H9 (cell line): ENCODE measurements at regions not wholly inside any gene's neighbourhood (a gene's known extent, or its start where the extent isn't known, plus 50 kb on each side); places are given as distances from the start of the nearest gene placed in this dataset.

Experiments
- DNase-seq: peaks from one replicate; pipeline ENCODE4 v3.0.0-alpha.2; 2017
- H2AFZ ChIP-seq: one replicate; pipeline ENCODE4 v1.6.1; 2013; ENCODE audit warnings: mild to moderate bottlenecking, low read length, control low read depth, moderate library complexity
- H2AK5ac ChIP-seq: 2 replicates; pipeline ENCODE4 v1.6.1; 2013; ENCODE audit warnings: low read length, control low read depth, mixed read lengths; ENCODE audit not compliant: insufficient read length
- H2BK120ac ChIP-seq: one replicate; pipeline ENCODE4 v1.6.1; 2013; ENCODE audit warnings: low read depth, mild to moderate bottlenecking, low read length, control low read depth, inconsistent platforms; ENCODE audit not compliant: poor library complexity, severe bottlenecking
- H2BK12ac ChIP-seq: 2 replicates; pipeline ENCODE4 v1.6.1; 2013; ENCODE audit warnings: low read length, control low read depth, mixed read lengths, low read depth; ENCODE audit not compliant: insufficient read length
- H2BK15ac ChIP-seq: 2 replicates; pipeline ENCODE4 v1.6.1; 2013; ENCODE audit warnings: low read depth, low read length, control low read depth
- H2BK20ac ChIP-seq: one replicate; pipeline ENCODE4 v1.6.1; 2013; ENCODE audit warnings: low read depth, mild to moderate bottlenecking, low read length, control low read depth, inconsistent platforms; ENCODE audit not compliant: poor library complexity, severe bottlenecking
- H2BK5ac ChIP-seq: 2 replicates; pipeline ENCODE4 v1.6.1; 2013; ENCODE audit warnings: low read length, control low read depth, mixed read lengths; ENCODE audit not compliant: insufficient read length
- H3K14ac ChIP-seq: 2 replicates; pipeline ENCODE4 v1.6.1; 2013; ENCODE audit warnings: low read length, control low read depth; ENCODE audit not compliant: insufficient read depth
- H3K18ac ChIP-seq: 2 replicates; pipeline ENCODE4 v1.6.1; 2013; ENCODE audit warnings: low read depth, mild to moderate bottlenecking, mixed read lengths, low read length, control low read depth; ENCODE audit not compliant: insufficient read length
- H3K23ac ChIP-seq: 2 replicates; pipeline ENCODE4 v1.6.1; 2013; ENCODE audit warnings: low read length, control low read depth, mixed read lengths, low read depth; ENCODE audit not compliant: insufficient read length
- H3K23me2 ChIP-seq: 2 replicates; pipeline ENCODE4 v1.6.1; 2013; ENCODE audit warnings: low read depth, mild to moderate bottlenecking, mixed read lengths, low read length, control low read depth; ENCODE audit not compliant: insufficient read length, poor library complexity, severe bottlenecking
- H3K27ac ChIP-seq: 2 replicates; pipeline ENCODE4 v1.5.1; 2013; ENCODE audit warnings: low read length, control low read depth, mixed read lengths, low read depth; ENCODE audit not compliant: insufficient read length
- H3K27me3 ChIP-seq: 2 replicates; pipeline ENCODE4 v1.6.1; 2013; ENCODE audit warnings: low read length, control low read depth, inconsistent platforms; ENCODE audit not compliant: insufficient read depth
- H3K4ac ChIP-seq: 2 replicates; pipeline ENCODE4 v1.6.1; 2013; ENCODE audit warnings: low read depth, mild to moderate bottlenecking, control low read depth, inconsistent platforms, low read length, moderate library complexity
- H3K4me1 ChIP-seq: 2 replicates; pipeline ENCODE4 v1.6.1; 2013; ENCODE audit warnings: low read length, control low read depth, inconsistent platforms; ENCODE audit not compliant: insufficient read depth
- H3K4me2 ChIP-seq: 2 replicates; pipeline ENCODE4 v1.6.1; 2013; ENCODE audit warnings: low read length, control low read depth, mixed read lengths; ENCODE audit not compliant: insufficient read length, insufficient read depth
- H3K56ac ChIP-seq: 2 replicates; pipeline ENCODE4 v1.6.1; 2013; ENCODE audit warnings: low read depth, mild to moderate bottlenecking, mixed read lengths, low read length, control low read depth; ENCODE audit not compliant: insufficient read length
- H3K79me1 ChIP-seq: 2 replicates; pipeline ENCODE4 v1.6.1; 2013; ENCODE audit warnings: low read depth, mild to moderate bottlenecking, moderate library complexity, low read length, control low read depth, inconsistent platforms; ENCODE audit not compliant: insufficient read depth, poor library complexity, severe bottlenecking
- H3K79me2 ChIP-seq: 2 replicates; pipeline ENCODE4 v1.6.1; 2013; ENCODE audit warnings: low read length, control low read depth, inconsistent platforms; ENCODE audit not compliant: insufficient read depth
- H3K9ac ChIP-seq: 2 replicates; pipeline ENCODE4 v1.6.1; 2013; ENCODE audit warnings: low read length, control low read depth, mixed read lengths; ENCODE audit not compliant: insufficient read length; ENCODE audit errors: extremely low read depth
- H3K9me3 ChIP-seq: one replicate; pipeline ENCODE4 v1.6.1; 2013; ENCODE audit warnings: low read depth, low read length, inconsistent platforms; ENCODE audit not compliant: control insufficient read depth
- H3T11ph ChIP-seq: one replicate; pipeline ENCODE4 v1.6.1; 2013; ENCODE audit warnings: mild to moderate bottlenecking, low read length, control low read depth, inconsistent platforms
- H4K20me1 ChIP-seq: one replicate; pipeline ENCODE4 v1.6.1; 2013; ENCODE audit not compliant: control insufficient read depth, insufficient read length, insufficient read depth
- H4K5ac ChIP-seq: 2 replicates; pipeline ENCODE4 v1.6.1; 2013; ENCODE audit warnings: low read depth, mild to moderate bottlenecking, mixed read lengths, low read length, control low read depth; ENCODE audit not compliant: insufficient read length
- H4K8ac ChIP-seq: replicated peaks from 2 replicates; pipeline ENCODE4 v1.6.1; 2013; ENCODE audit warnings: low read length, control low read depth, mixed read lengths, low read depth; ENCODE audit not compliant: insufficient read length
- H4K91ac ChIP-seq: 2 replicates; pipeline ENCODE4 v1.6.1; 2013; ENCODE audit warnings: low read depth, mild to moderate bottlenecking, moderate library complexity, mixed read lengths, low read length, control low read depth; ENCODE audit not compliant: insufficient read length
- H3K27ac Mint-ChIP-seq, 3 experiments: 2 replicates in 2 of 3; 3 replicates in 1 of 3; pipeline ENCODE4 v1.8.0; 2020 to 2021; ENCODE audit warnings: mixed read lengths in 3 of 3, mild to moderate bottlenecking in 1 of 3, moderate library complexity in 1 of 3
- H3K27me3 Mint-ChIP-seq: 2 replicates; pipeline ENCODE4 v1.8.0; 2021; ENCODE audit warnings: low read depth, mild to moderate bottlenecking, moderate library complexity, mixed read lengths
- H3K36me3 Mint-ChIP-seq, 3 experiments: 2 replicates in 2 of 3; 3 replicates in 1 of 3; pipeline ENCODE4 v1.8.0; 2020 to 2021; ENCODE audit warnings: low read depth in 3 of 3, mixed read lengths in 3 of 3; ENCODE audit not compliant: insufficient read depth in 1 of 3
- H3K4me1 Mint-ChIP-seq, 2 experiments: 2 replicates each; pipeline ENCODE4 v1.8.0; 2020; ENCODE audit warnings: mixed read lengths in 2 of 2
- H3K4me3 Mint-ChIP-seq, 2 experiments: 2 replicates in 1 of 2; 3 replicates in 1 of 2; pipeline ENCODE4 v1.8.0; 2020 to 2021; ENCODE audit warnings: mild to moderate bottlenecking in 2 of 2, mixed read lengths in 2 of 2, moderate library complexity in 1 of 2
- H3K9me3 Mint-ChIP-seq, 2 experiments: 2 replicates in 1 of 2; 3 replicates in 1 of 2; pipeline ENCODE4 v1.8.0; 2020; ENCODE audit warnings: mild to moderate bottlenecking in 2 of 2, mixed read lengths in 2 of 2, moderate library complexity in 1 of 2
- CTCF ChIP-seq: fragments of 200-600 bp; sonication (generic); conservative IDR thresholded peaks from 3 replicates; pipeline ENCODE4 v1.8.0; 2021; ENCODE audit warnings: antibody characterized with exemption, mild to moderate bottlenecking
- WGBS: extraction: QIAGEN DNeasy Blood & Tissue Kit; methylation state at CpG from one replicate; pipeline ENCODE4 v1.1.7; 2013; ENCODE audit warnings: missing lambda C conversion rate, low lambda C conversion rate, mixed read lengths; ENCODE audit not compliant: insufficient read length; ENCODE audit errors: extremely low coverage; 5-methylcytosine and 5-hydroxymethylcytosine counted together

- Histone ChIP-seq H2BK20ac (no peak overlapping the region), H3K23me2 (no peaks in the 10 kb centered on the region), H4K5ac (no peak overlapping the region), H2BK12ac (no peak overlapping the region), H3K9me3 (no peaks in the 10 kb centered on the region), H4K20me1 (no peaks in the 10 kb centered on the region), H3K27ac (no peak overlapping the region), H3K14ac (no peak overlapping the region), H2AK5ac (no peak overlapping the region), H3K56ac (no peak overlapping the region), H2AFZ (no peak overlapping the region), H3K4ac (no peak overlapping the region), H3K23ac (no peak overlapping the region), H3K9ac (no peak overlapping the region), H4K8ac (no peak overlapping the region), H4K91ac (no peak overlapping the region), H2BK5ac (no peak overlapping the region), H3K27me3 (no peaks in the 10 kb centered on the region), H2BK15ac (no peak overlapping the region), H3K79me1 (no peaks in the 10 kb centered on the region), H3K4me1 (peaks cover 3% of the 10 kb centered on the region; the same call in 1 of the 2 replicates), H3T11ph (no peak overlapping the region), H3K4me2 (no peak overlapping the region), H3K79me2 (no peaks in the 10 kb centered on the region), H3K18ac (no peak overlapping the region), H2BK120ac (no peak overlapping the region)
- Mint-ChIP-seq H3K4me1 (peaks cover 21 to 25% of the 10 kb centered on the region in 2 experiments), H3K4me3 (no peak overlapping the region), H3K36me3 (no peaks in the 10 kb centered on the region), H3K27ac (no peak overlapping the region), H3K9me3 (no peaks in the 10 kb centered on the region), H3K27me3 (no peaks in the 10 kb centered on the region; the same call in 1 of the 2 replicates)
- TF ChIP-seq CTCF, result no peak
- DNase-seq, result no peak
- no CpG with 5 or more reads among the region's 6 CpGs for WGBS
Measured at GRCh38 chr15:96254173-96254572, 76.3 kb upstream of the NR2F2 start.
